ENCODE measurements at regions not wholly inside any gene's neighbourhood (a gene's known extent, or its start where the extent isn't known, plus 50 kb on each side); places are given as distances from the start of the nearest gene placed in this dataset.

GRCh38 chr10:33483816-33484190 lies 149.3 kb upstream of the NRP1 start:
- no peak for TF ChIP-seq POLR2A (IDR thresholded peaks at IDR 0.05; ENCODE audit: low read depth, low read length)
- TF ChIP-seq POLR2AphosphoS5 (IDR thresholded peaks at IDR 0.05; ENCODE audit: low read depth, low read length) = no peak
